HT1080 (cell line): ENCODE measurements at regions not wholly inside any gene's neighbourhood (a gene's known extent, or its start where the extent isn't known, plus 50 kb on each side); places are given as distances from the start of the nearest gene placed in this dataset.
A peak's percentile ranks its signal among the peaks of the same experiment; 100 is the strongest.

Source experiments
- DNase-seq: peaks from one replicate; pipeline ENCODE4 v3.0.0-alpha.2; 2015; ENCODE audit warnings: low read depth

DNA sequence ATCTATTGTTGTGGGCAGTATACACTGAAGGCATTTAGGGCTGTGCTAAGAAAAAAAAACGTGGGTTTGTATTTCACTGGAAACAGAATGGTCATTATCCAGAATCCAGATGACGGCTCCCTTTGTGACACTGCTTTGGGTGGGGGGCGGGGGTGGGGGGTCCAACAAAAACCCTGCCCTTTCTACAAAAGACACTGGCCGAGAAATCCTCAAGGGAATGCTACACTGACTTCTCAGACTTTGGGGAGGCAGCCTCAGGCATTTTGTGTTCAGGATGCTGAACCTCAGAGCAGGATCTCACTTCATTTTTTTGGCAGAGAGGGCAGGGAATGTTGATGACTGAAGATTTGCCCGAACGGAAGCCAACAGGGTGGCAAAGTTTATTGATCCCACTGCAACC lies 417.1 kb downstream of the HRH4 start:
- DNase-seq, result no peak

- peak; percentile 13 for DNase-seq
Measured at GRCh38 chr18:24878289-24878688, 417.9 kb downstream of the HRH4 start.

DNA sequence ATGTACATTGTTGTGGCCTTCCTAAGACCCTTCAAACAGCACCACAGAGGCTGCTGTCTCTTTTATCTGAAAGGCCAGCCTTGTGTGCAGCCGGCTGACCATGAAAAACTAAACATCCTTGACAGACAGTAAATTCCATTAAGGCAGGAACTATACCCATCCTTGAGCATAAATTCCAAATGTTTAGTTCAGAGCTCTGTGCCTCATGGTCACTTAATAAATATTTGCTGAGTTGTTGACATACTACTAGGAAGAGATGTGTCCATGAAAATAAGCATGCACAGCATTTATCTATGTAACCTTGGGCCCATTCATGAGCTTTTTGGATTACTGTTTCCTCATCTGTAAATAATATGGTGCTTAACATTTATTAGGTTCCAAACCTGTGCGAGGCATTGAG lies 424.8 kb downstream of the HRH4 start:
- no peak for DNase-seq

- DNase-seq, result no peak
Measured at GRCh38 chr18:24894880-24895279, 434.4 kb downstream of the HRH4 start.

- DNase-seq, result no peak
Measured at GRCh38 chr18:24897461-24897860, 437.0 kb downstream of the HRH4 start.

DNA sequence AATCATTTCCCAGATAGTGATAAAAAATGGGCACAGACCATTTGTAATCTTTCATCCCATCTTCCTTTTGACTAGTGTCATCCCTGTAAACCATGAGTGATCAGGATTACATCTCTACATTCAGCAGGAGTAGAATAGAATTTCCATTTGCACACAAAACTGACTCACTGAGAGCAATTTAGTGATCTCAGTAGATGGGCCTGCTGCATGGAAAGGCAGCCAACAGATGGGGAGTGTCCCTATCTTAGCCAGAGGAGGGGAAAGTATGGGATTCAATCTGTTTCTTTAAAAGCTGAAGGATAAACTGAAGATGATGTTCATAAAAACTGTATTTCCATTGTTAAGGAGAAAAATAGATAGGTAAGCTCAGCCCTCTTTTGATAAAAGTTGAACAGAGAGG lies 441.7 kb downstream of the ZNF521 start:
- no peak for DNase-seq

- no peak for DNase-seq
Measured at GRCh38 chr18:24913507-24914170, 438.3 kb downstream of the ZNF521 start.

GRCh38 chr18:24914171-24914525 lies 437.8 kb downstream of the ZNF521 start:
- no peak for DNase-seq

DNA sequence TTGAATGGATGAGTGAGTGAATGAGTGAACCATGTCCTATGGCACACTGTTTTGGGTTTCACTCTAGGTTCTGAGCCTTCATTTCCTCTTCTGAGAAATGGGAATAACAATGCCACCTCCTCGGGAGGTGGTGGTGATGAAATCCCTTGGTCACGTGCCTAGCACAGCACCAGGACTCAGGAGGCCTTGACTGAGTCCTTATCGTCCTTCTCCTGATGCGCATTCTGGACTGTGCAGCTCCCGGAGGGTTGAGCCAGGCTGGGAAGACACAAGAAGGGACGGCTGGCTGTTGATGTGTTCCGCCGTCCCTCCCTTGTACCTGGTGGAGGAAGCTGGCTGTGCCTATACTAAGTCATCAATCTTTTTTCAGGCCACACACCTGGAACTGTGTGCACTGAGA lies 437.3 kb downstream of the ZNF521 start:
- no peak for DNase-seq

DNA sequence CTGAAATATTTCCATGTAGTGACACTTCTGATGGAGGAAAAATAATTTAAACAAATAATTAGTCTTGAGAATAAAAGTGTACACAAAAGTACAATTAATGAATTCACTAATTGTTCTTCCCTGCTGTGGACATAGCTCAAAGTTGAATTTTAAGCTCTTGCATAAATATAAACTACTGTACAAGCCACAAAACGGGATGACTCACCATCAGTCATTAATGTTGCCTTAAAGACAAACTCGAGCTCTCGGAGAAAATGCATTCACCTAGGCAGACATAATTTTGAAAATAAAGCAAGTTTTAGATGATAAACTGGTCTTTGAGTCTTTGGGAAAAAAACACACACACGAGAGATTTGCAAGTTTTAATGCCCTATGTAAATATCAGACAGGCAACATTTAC lies 436.4 kb downstream of the ZNF521 start:
- DNase-seq, result peak; percentile 49

GRCh38 chr18:24917767-24918166 lies 434.2 kb downstream of the ZNF521 start:
- no peak for DNase-seq

- no peak for DNase-seq
Measured at GRCh38 chr18:24918257-24918656, 433.7 kb downstream of the ZNF521 start.

- no peak for DNase-seq
Measured at GRCh38 chr18:24919181-24919797, 432.7 kb downstream of the ZNF521 start.

DNA sequence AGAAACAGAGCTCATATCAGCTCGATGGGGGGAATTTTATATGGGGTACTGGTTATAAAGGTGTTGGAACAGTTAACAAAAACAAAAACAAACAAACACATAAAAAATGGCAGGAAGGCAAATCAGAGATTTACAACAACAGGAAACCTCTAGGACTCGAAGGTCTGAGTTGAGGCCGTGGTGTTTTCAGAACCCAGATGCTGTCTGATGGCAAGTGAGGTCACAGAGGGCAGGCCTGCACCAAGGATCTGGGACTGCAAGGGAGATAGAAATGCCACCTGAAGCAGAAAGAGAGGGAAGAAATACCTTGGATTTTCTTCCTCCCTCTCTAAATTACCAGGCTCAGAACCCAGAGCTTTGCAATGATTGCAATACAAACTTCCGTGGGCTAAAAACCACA lies 429.5 kb downstream of the ZNF521 start:
- DNase-seq, result no peak

DNA sequence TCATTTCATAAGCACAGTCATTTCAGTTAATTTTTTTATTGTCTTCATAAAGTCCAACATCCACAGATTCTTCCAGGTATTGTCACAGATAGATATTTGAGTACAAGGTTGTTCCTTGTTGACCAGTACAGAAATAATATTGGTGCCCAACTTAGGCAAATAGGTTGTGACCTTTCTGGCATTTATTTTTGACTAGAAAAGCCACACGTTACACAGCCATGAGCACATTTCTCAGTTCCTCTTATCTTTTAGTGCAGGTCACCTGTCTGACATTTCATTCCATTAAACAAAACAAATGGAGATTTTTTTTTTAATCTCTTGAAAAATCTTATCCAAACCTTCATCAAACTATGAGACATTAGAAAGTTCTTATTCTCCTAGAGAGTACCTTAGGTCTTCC lies 428.8 kb downstream of the ZNF521 start:
- DNase-seq, result no peak

DNA sequence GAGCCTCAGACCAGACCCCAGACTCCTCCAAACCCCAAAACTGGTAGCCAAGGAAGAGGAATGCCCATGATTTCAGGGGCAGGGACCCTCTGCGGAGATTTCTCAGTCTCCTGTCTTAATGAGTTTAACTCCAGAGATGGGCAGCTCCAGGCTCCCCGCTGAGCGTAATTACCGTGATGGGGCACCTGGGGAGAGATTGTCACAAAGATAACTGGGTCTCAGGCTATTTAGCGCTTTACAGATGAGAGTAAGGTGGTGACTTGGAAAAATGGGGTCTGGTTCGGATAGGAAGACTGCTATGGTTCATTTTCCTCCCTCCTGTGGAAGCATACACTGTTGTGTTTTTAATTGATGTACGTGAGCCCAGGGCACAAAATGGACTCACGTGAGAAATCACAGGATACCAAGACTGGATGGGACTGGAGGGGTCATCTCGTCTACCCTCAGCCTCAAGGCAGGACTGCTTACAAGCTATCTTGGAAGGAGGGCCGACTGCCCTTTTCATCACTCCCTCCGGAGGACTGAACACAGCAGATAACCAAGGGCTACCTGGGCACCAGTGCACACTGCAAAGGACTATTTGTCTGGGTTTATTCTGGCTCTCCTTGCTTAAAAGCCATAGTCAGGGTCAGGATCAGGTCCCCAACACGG lies 427.8 kb downstream of the ZNF521 start:
- no peak for DNase-seq

- no peak for DNase-seq
Measured at GRCh38 chr18:24926649-24927048, 425.3 kb downstream of the ZNF521 start.

- DNase-seq, result no peak
Measured at GRCh38 chr18:24928301-24928878, 423.6 kb downstream of the ZNF521 start.

DNA sequence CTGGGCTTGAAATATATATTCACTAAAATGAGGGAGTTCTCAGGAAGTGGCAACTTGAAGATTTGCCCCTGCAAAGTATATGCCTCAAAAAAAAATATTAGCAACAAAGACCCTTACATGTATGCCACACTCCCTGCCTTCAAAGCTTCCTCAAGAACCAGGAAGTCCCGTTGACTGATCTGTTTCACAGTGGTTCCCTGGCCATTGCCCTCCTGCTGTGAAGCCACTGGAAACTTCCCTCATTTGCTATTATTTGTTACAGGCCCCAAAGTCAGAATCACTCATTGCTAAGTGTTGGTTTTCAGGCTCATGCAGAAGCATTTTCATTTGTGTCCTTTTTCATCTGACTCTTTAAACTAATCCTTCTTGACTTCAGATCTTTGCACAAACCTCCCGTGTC lies 421.5 kb downstream of the ZNF521 start:
- no peak for DNase-seq

DNA sequence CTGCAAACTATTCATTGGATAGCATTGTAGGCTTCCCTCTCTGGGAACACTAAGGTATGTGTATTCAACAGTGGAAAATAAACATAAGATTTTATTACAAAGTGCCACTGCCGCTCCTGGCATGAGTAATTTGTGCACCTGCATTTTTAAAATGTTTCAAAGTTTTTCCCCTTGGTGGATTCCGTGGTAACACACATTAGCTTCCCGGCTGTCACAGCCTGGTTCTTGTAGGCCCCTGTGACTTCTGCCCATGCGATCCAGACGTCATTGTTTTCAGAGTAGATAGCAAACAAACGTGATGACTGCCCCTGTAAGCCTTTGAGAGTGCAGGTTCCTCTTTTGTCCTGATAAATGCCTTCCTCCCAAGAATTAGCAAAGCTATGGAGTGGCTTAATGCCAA lies 421.0 kb downstream of the ZNF521 start:
- no peak for DNase-seq

GRCh38 chr18:24933345-24933744 lies 418.6 kb downstream of the ZNF521 start:
- DNase-seq, result no peak

DNA sequence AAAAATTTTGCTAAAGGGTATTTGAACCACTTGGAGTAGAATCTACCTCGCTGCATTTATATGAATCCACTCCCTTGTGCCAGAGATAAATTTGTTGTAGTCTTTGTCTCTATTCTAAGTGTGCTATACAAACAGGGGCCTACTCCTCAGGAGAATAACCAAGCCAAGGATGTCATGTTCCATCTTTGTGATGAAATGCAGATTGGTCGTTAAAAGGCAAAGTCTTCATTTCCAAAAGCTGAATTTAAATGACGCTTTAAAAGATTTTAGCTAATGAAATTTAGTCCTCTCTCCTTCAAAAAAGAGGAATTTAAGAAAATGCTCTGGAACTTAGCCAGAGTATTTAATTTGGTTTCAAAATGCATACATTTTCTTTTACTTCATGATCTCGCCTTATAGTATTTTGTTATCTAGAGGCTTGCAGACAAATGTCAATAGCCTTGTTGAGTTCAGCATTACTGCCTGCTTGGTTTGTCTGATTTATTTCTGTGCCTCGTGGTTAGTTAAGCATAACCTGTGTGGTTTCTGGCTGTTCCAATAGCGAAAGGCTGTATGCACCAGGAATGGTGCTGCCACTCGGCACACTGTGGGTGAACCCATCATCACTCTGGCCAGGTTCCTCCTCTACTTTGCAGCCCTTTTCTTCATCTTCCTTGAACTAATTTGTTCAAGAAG lies 417.6 kb downstream of the ZNF521 start:
- no peak for DNase-seq
